HCT116 (cell line): ENCODE measurements at regions not wholly inside any gene's neighbourhood (a gene's known extent, or its start where the extent isn't known, plus 50 kb on each side); places are given as distances from the start of the nearest gene placed in this dataset.

Experiments
- ATAC-seq: fragments of 200-7000 bp; cut with Tn5 transposase; 2 replicates; pipeline ENCODE4 v1.9.1; 2020; ENCODE audit warnings: mild to moderate bottlenecking, moderate library complexity
- BruUV-seq: library from RNA; stranded (reverse); fragments of 400-500 nt; replicated peaks from 2 replicates; lab custom pipeline; 2021; lab: Mats Ljungman, UMichigan
- CTCF ChIA-PET: fragments of 300-600 bp; sonication (Branson Sonifier 250); formaldehyde crosslinking; loops from one replicate; lab custom pipeline; 2021; ENCODE audit warnings: antibody characterized with exemption; lab: Charles Lee
- POLR2A ChIA-PET: fragments of 300-600, 350-600 bp; sonication (Branson Sonifier 250); formaldehyde crosslinking; loops from one replicate; lab custom pipeline; 2021; ENCODE audit warnings: antibody characterized with exemption; lab: Charles Lee
- RAD21 ChIA-PET, 2 experiments: fragments of 300-600 bp; sonication (Branson Sonifier 250); formaldehyde crosslinking; loops; one replicate each; lab custom pipeline; 2023; ENCODE audit warnings: low total read pairs in 2 of 2; ENCODE audit not compliant: uncharacterized antibody in 2 of 2, unreplicated experiment in 2 of 2, low non-redundant PET in 1 of 2; lab: Charles Lee
- DNase-seq: peaks from one replicate; pipeline ENCODE4 v3.0.0-alpha.2; 2010; ENCODE audit warnings: low read depth, low spot score
- H2AFZ ChIP-seq: fragments of 200-600 bp; shearing (Covaris generic), sonication (generic); 2 replicates; pipeline ENCODE4 v1.6.1; 2017; ENCODE audit warnings: low read depth, mixed run types, mixed read lengths, antibody characterized with exemption, low read length; ENCODE audit not compliant: poor library complexity, severe bottlenecking
- H3K27ac ChIP-seq: 2 replicates; pipeline ENCODE4 v1.5.1; 2012; ENCODE audit warnings: low read depth, low read length
- H3K27me3 ChIP-seq: fragments of 200-600 bp; sonication (generic); 2 replicates; pipeline ENCODE4 v1.6.1; 2016; ENCODE audit warnings: mixed run types, low read length, mixed read lengths; ENCODE audit not compliant: insufficient read depth
- H3K36me3 ChIP-seq, 2 experiments: fragments of 200-500 bp in 1 of 2; fragments of 200-600 bp in 1 of 2; sonication (Bioruptor generic) in 1 of 2; sonication (generic) in 1 of 2; 2 replicates each; pipeline versions ENCODE4 v1.5.1 to v1.6.1; 2014 to 2016; ENCODE audit warnings: low read length in 2 of 2, inconsistent platforms in 1 of 2, mixed read lengths in 1 of 2, mixed run types in 1 of 2; ENCODE audit not compliant: insufficient read depth in 2 of 2, control insufficient read depth in 1 of 2
- H3K4me1 ChIP-seq, 2 experiments: fragments of 200-600 bp in 1 of 2; sonication (generic) in 1 of 2; 2 replicates each; pipeline versions ENCODE4 v1.5.1 to v1.6.1; 2012 to 2017; ENCODE audit warnings: low read length in 2 of 2, inconsistent platforms in 1 of 2, mild to moderate bottlenecking in 1 of 2, mixed read lengths in 1 of 2, mixed run types in 1 of 2, moderate library complexity in 1 of 2; ENCODE audit not compliant: insufficient read depth in 2 of 2, control insufficient read depth in 1 of 2
- H3K4me2 ChIP-seq: fragments of 200-600 bp; sonication (generic); 2 replicates; pipeline ENCODE4 v1.6.1; 2017; ENCODE audit warnings: mixed run types, low read length, mixed read lengths
- H3K4me3 ChIP-seq, 2 experiments: fragments of 200-600 bp in 1 of 2; sonication (generic) in 1 of 2; replicated peaks in 1 of 2; 2 replicates each; pipeline ENCODE4 v1.5.1; 2011 to 2016; ENCODE audit warnings: low read length in 2 of 2, control low read depth in 1 of 2, low read depth in 1 of 2, mild to moderate bottlenecking in 1 of 2, mixed read lengths in 1 of 2, mixed run types in 1 of 2
- H3K79me2 ChIP-seq: fragments of 200-600 bp; sonication (generic); 2 replicates; pipeline ENCODE4 v1.6.1; 2017; ENCODE audit warnings: mild to moderate bottlenecking, mixed run types, low read length, moderate library complexity, mixed read lengths; ENCODE audit not compliant: insufficient read depth
- H3K9ac ChIP-seq: fragments of 200-600 bp; sonication (generic); 2 replicates; pipeline ENCODE4 v1.6.1; 2016; ENCODE audit warnings: low read length, mixed read lengths
- H3K9me2 ChIP-seq: fragments of 200-600 bp; sonication (generic), shearing (Covaris generic); 2 replicates; pipeline ENCODE4 v1.6.1; 2017; ENCODE audit warnings: mixed run types, mild to moderate bottlenecking, moderate library complexity; ENCODE audit not compliant: insufficient read depth
- H3K9me3 ChIP-seq, 2 experiments: fragments of 200-500 bp in 1 of 2; fragments of 200-600 bp in 1 of 2; sonication (Bioruptor generic) in 1 of 2; sonication (generic) in 1 of 2; 2 replicates each; pipeline ENCODE4 v1.6.1; 2014 to 2017; ENCODE audit warnings: low read length in 2 of 2, mixed read lengths in 2 of 2, inconsistent platforms in 1 of 2, low read depth in 1 of 2, mild to moderate bottlenecking in 1 of 2, mixed run types in 1 of 2, moderate library complexity in 1 of 2; ENCODE audit not compliant: control insufficient read depth in 1 of 2, insufficient read depth in 1 of 2
- H4K20me1 ChIP-seq: fragments of 200-600 bp; sonication (generic), shearing (Covaris generic); 2 replicates; pipeline ENCODE4 v1.6.1; 2017; ENCODE audit warnings: mixed run types, mild to moderate bottlenecking, moderate library complexity; ENCODE audit not compliant: insufficient read depth
- ATF3 ChIP-seq: IDR thresholded peaks from 2 replicates; pipeline ENCODE4 v1.6.1; 2012
- CBX3 ChIP-seq: IDR thresholded peaks from 2 replicates; pipeline ENCODE4 v1.6.1; 2012; ENCODE audit warnings: low read depth
- CEBPB ChIP-seq: IDR thresholded peaks from 2 replicates; pipeline ENCODE4 v1.6.1; 2012; ENCODE audit warnings: low read depth
- EGR1 ChIP-seq: IDR thresholded peaks from 2 replicates; pipeline ENCODE4 v1.6.1; 2012; ENCODE audit warnings: low read depth
- EZH2 ChIP-seq: fragments of 200-600 bp; sonication (generic); IDR thresholded peaks from 2 replicates; pipeline ENCODE4 v1.6.1; 2017; ENCODE audit warnings: antibody characterized with exemption, mixed run types
- FOSL1 ChIP-seq: IDR thresholded peaks from 2 replicates; pipeline ENCODE4 v1.6.1; 2012; ENCODE audit warnings: low read depth
- JUND ChIP-seq: IDR thresholded peaks from 2 replicates; pipeline ENCODE4 v1.6.1; 2012
- POLR2AphosphoS5 ChIP-seq: IDR thresholded peaks from 2 replicates; pipeline ENCODE4 v1.6.1; 2011; ENCODE audit warnings: mild to moderate bottlenecking, low read depth, low read length, moderate library complexity
- RAD21 ChIP-seq: IDR thresholded peaks from 2 replicates; pipeline ENCODE4 v1.6.1; 2012; ENCODE audit warnings: low read depth, mild to moderate bottlenecking
- SIN3A ChIP-seq: IDR thresholded peaks from 2 replicates; pipeline ENCODE4 v1.6.1; 2012; ENCODE audit warnings: low read depth
- SP1 ChIP-seq: IDR thresholded peaks from 2 replicates; pipeline ENCODE4 v1.6.1; 2012; ENCODE audit warnings: low read depth
- SRF ChIP-seq: IDR thresholded peaks from 2 replicates; pipeline ENCODE4 v1.6.1; 2012; ENCODE audit warnings: low read depth
- YY1 ChIP-seq: IDR thresholded peaks from 2 replicates; pipeline ENCODE4 v1.6.1; 2011; ENCODE audit warnings: low read length, low read depth, moderate library complexity, mild to moderate bottlenecking; ENCODE audit not compliant: insufficient replicate concordance; ENCODE audit errors: extremely low read depth
- ZBTB33 ChIP-seq: IDR thresholded peaks from 2 replicates; pipeline ENCODE4 v1.6.1; 2011; ENCODE audit warnings: mild to moderate bottlenecking, low read length, moderate library complexity; ENCODE audit not compliant: insufficient replicate concordance; ENCODE audit errors: extremely low read depth
- ZFX ChIP-seq: fragments of 450-650 bp; IDR thresholded peaks from 2 replicates; pipeline ENCODE4 v1.6.1; 2017
- intact Hi-C: fragments of 100-400 bp; cut with micrococcal nuclease; formaldehyde crosslinking; loops from 2 replicates; pipeline ENCODE4 v1.10.0; 2022
- TF ChIP-seq, protein P1 (sequence below): IDR thresholded peaks from 2 replicates; pipeline ENCODE4 v1.6.1; 2012
- TF ChIP-seq, protein P2 (sequence below): IDR thresholded peaks from 2 replicates; pipeline ENCODE4 v1.6.1; 2012; ENCODE audit warnings: low read depth
- TF ChIP-seq, protein P3 (sequence below), 3 experiments: fragments of 200-600 bp in 1 of 3; sonication (generic) in 1 of 3; IDR thresholded peaks in 2 of 3; conservative IDR thresholded peaks in 1 of 3; 2 replicates each; pipeline ENCODE4 v1.5.1; 2012 to 2017; ENCODE audit warnings: low read depth in 2 of 3, low read length in 2 of 3, antibody characterized with exemption in 1 of 3, borderline replicate concordance in 1 of 3, control low read depth in 1 of 3, mild to moderate bottlenecking in 1 of 3, mixed read lengths in 1 of 3, mixed run types in 1 of 3, moderate library complexity in 1 of 3; ENCODE audit not compliant: insufficient read depth in 1 of 3

DNA sequence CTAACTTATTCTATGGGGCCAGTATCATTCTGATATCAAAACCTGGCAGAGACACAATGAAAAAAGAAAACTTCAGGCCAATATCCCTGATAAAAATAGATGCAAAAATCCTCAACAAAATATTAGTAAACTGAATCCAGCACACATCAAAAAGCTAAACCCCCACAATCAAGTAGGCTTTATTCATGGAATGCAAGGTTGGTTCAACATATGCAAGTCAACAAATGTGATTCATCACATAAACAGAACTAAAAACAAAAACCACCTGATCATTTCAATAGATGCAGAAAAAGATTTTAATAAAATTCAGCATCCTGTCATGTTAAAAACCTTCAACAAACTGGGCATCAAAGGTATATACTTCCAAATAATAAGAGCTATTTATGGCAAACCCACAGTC lies 133.9 kb upstream of the SSTR4 start:
- Histone ChIP-seq H3K79me2 (no peaks in the 10 kb centered on the region), H3K9me3 (no peaks in the 10 kb centered on the region), H3K9me2 (no peaks in the 10 kb centered on the region), H3K4me1 (no peaks in the 10 kb centered on the region), H3K27ac (no peak overlapping the region), H3K9ac (no peak overlapping the region), H3K4me2 (no peak overlapping the region), H2AFZ (no peak overlapping the region), H3K27me3 (peaks cover 9% of the 10 kb centered on the region; the same call in 1 of the 2 replicates), H3K36me3 (no peaks in the 10 kb centered on the region), H3K4me3 (no peak overlapping the region), H4K20me1 (no peaks in the 10 kb centered on the region)
- ChIA-PET POLR2A (no interaction called here), RAD21 (no interaction called here), CTCF (no interaction called here)
- no TSS peak for BruUV-seq
- no peak for DNase-seq
- intact Hi-C loops: no loop called here
- TF ChIP-seq CBX3 (no peak), ATF3 (no peak), EZH2 (no peak), ZBTB33 (no peak), SRF (no peak), RAD21 (no peak), POLR2AphosphoS5 (no peak), CEBPB (no peak), SIN3A (no peak), SP1 (no peak), EGR1 (no peak), JUND (no peak), ZFX (no peak), YY1 (no peak), FOSL1 (no peak)
- TF ChIP-seq, protein P1, sequence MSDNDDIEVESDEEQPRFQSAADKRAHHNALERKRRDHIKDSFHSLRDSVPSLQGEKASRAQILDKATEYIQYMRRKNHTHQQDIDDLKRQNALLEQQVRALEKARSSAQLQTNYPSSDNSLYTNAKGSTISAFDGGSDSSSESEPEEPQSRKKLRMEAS: no peak
- TF ChIP-seq, protein P2, sequence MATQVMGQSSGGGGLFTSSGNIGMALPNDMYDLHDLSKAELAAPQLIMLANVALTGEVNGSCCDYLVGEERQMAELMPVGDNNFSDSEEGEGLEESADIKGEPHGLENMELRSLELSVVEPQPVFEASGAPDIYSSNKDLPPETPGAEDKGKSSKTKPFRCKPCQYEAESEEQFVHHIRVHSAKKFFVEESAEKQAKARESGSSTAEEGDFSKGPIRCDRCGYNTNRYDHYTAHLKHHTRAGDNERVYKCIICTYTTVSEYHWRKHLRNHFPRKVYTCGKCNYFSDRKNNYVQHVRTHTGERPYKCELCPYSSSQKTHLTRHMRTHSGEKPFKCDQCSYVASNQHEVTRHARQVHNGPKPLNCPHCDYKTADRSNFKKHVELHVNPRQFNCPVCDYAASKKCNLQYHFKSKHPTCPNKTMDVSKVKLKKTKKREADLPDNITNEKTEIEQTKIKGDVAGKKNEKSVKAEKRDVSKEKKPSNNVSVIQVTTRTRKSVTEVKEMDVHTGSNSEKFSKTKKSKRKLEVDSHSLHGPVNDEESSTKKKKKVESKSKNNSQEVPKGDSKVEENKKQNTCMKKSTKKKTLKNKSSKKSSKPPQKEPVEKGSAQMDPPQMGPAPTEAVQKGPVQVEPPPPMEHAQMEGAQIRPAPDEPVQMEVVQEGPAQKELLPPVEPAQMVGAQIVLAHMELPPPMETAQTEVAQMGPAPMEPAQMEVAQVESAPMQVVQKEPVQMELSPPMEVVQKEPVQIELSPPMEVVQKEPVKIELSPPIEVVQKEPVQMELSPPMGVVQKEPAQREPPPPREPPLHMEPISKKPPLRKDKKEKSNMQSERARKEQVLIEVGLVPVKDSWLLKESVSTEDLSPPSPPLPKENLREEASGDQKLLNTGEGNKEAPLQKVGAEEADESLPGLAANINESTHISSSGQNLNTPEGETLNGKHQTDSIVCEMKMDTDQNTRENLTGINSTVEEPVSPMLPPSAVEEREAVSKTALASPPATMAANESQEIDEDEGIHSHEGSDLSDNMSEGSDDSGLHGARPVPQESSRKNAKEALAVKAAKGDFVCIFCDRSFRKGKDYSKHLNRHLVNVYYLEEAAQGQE: no peak
- TF ChIP-seq, protein P3, sequence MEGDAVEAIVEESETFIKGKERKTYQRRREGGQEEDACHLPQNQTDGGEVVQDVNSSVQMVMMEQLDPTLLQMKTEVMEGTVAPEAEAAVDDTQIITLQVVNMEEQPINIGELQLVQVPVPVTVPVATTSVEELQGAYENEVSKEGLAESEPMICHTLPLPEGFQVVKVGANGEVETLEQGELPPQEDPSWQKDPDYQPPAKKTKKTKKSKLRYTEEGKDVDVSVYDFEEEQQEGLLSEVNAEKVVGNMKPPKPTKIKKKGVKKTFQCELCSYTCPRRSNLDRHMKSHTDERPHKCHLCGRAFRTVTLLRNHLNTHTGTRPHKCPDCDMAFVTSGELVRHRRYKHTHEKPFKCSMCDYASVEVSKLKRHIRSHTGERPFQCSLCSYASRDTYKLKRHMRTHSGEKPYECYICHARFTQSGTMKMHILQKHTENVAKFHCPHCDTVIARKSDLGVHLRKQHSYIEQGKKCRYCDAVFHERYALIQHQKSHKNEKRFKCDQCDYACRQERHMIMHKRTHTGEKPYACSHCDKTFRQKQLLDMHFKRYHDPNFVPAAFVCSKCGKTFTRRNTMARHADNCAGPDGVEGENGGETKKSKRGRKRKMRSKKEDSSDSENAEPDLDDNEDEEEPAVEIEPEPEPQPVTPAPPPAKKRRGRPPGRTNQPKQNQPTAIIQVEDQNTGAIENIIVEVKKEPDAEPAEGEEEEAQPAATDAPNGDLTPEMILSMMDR (IDR thresholded peaks at IDR 0.05 in 2 of 3, conservative IDR thresholded peaks at IDR 0.05 in 1 of 3; ENCODE audit: borderline replicate concordance in 1 of 3, insufficient read depth in 1 of 3, low read depth in 2 of 3, low read length in 2 of 3): no peak
- ATAC-seq: no peak
